Memory B cell (primary cell): ENCODE measurements at regions not wholly inside any gene's neighbourhood (a gene's known extent, or its start where the extent isn't known, plus 50 kb on each side); places are given as distances from the start of the nearest gene placed in this dataset.

ENCODE experiments used
- ATAC-seq: fragments of 150-1000 bp; cut with Tn5 transposase; 2 replicates; pipeline ENCODE4 v1.10.0; 2021; ENCODE audit warnings: low read depth, mild to moderate bottlenecking, moderate library complexity
- DNase-seq, 2 donors: peaks; one replicate each; pipeline ENCODE4 v3.0.0; 2022; ENCODE audit warnings: low spot score in 2 of 2
- H3K27ac Mint-ChIP-seq: one replicate; pipeline ENCODE4 v1.8.0; 2022; ENCODE audit warnings: mild to moderate bottlenecking, moderate library complexity, mixed read lengths
- H3K27me3 Mint-ChIP-seq: one replicate; pipeline ENCODE4 v1.8.0; 2022; ENCODE audit warnings: mixed read lengths
- H3K36me3 Mint-ChIP-seq: one replicate; pipeline ENCODE4 v1.8.0; 2022; ENCODE audit warnings: mild to moderate bottlenecking, mixed read lengths
- H3K4me1 Mint-ChIP-seq: one replicate; pipeline ENCODE4 v1.8.0; 2022; ENCODE audit warnings: mixed read lengths
- H3K4me3 Mint-ChIP-seq: one replicate; pipeline ENCODE4 v1.8.0; 2022; ENCODE audit warnings: mild to moderate bottlenecking, moderate library complexity, mixed read lengths
- H3K9me3 Mint-ChIP-seq: one replicate; pipeline ENCODE4 v1.8.0; 2022; ENCODE audit warnings: mixed read lengths

DNA sequence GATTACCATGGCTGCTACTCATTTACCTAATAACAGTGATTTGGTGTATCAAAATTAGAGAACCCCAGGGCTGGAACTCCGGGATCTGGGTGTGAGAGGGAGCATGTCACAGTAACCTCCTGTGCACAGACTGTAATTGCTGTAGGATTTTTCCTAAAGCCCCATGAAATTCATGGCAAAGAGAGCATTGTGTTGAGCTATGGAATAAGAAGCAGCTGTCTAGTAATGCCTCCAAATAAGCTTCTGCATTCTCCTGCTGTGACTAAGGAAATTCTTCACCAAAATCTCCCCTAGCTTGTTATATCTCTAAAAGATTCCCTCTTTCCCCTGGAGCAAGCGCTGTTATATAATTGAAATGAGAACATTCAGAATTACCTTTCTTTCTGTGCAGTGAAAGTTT, 158.1 kb upstream of the SPATS2L start:
- H3K27me3 Mint-ChIP-seq = no peaks in the 10 kb centered on the region
- H3K9me3 Mint-ChIP-seq = peaks cover 18% of the 10 kb centered on the region
- H3K36me3 Mint-ChIP-seq = no peaks in the 10 kb centered on the region
- DNase-seq = no peak
- no peaks in the 10 kb centered on the region for H3K4me1 Mint-ChIP-seq
- H3K27ac Mint-ChIP-seq = no peak overlapping the region
- H3K4me3 Mint-ChIP-seq = no peak overlapping the region
- ATAC-seq = no peak

DNA sequence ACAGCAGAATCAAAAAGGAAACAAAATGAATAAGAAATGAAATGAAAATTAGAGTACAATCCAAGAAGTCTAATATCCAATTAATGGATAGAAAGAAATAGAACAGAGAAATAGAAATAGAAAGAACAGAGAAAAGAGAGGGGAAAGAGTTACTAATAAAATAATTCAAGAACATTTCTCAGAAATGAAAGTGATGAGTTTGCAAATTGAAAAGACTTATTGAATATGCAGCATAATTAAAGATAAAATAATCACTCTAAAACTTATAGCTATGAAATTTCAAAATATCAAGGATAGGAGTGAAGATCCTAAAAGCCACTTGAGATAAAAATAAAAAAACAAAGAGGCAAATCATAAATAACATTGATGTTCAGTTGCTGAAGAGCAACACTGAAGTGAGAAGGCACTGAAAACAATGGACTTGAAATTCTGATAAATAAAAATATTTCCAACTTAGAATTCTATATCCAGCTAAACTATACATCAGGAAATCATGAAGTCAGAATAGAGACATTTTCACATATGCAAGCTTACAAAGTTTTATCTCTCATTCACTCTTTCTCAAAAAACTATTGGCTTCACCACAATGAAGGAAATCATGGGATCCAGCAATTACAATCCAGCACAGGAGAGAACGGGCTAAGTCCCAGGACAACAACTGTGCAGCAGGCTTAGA, 155.9 kb upstream of the SPATS2L start:
- H3K27ac Mint-ChIP-seq = no peak overlapping the region
- no peaks in the 10 kb centered on the region for H3K4me1 Mint-ChIP-seq
- H3K36me3 Mint-ChIP-seq = no peaks in the 10 kb centered on the region

DNA sequence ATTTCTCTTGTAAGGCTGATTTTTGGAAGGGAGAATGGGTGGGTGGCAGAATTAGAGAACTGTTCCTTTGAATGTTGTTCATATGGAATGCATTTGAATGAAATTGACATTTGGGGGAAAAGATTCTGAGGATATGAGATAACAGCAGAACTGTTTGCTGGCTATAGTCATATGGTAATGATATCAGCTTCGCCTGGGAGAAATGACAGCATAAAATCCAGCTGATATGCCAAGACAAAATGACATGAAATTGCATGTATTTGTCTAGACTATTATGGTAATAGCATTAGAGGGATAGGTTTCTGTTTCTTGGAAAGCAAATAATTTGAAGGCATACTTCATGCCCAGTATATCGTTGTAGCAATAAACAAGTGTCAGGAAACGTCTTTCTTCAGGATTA, 150.8 kb upstream of the SPATS2L start:
- H3K27ac Mint-ChIP-seq = no peak overlapping the region
- peaks cover 10% of the 10 kb centered on the region for H3K9me3 Mint-ChIP-seq
- no peaks in the 10 kb centered on the region for H3K27me3 Mint-ChIP-seq
- ATAC-seq = no peak
- H3K4me1 Mint-ChIP-seq = no peaks in the 10 kb centered on the region
- H3K36me3 Mint-ChIP-seq = no peaks in the 10 kb centered on the region
- no peak for DNase-seq
- no peak overlapping the region for H3K4me3 Mint-ChIP-seq

More for the DNA sequence above, 155.9 kb upstream of the SPATS2L start:
- DNase-seq (no peak), ATAC-seq (no peak)
- Mint-ChIP-seq H3K4me3 (no peak overlapping the region), H3K9me3 (peaks cover 15% of the 10 kb centered on the region), H3K27me3 (no peaks in the 10 kb centered on the region)

DNA sequence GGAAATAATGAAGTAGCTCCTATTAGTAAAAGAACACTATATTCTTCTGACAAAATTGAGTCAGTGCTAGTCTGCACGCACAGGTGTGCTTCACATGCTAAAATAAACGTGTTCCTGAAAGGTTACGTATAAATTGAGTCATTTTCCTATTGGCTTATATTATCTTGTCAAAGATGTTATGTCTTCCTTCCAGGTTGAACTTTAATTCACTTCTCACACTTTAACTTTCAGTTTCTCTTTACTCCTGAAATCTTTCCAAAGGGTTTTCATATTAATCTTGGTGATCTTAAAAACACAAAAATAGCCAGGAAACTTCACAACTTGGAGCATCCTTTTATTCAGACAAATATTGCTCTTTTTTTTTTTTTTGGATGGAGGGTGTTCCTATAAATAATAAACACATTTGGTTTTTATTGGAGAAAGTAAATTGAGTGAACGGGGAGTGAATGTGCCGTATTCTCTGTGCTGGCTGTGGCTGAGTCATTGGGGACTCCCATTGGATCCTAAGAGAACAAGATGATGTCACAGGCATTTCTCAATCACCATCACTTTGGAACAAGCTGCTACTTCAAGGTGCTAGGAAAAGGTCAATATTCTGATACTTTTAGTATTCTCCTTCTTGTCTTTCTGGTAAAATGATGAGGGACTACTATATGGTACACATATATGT, 150.2 kb upstream of the SPATS2L start:
- no peak overlapping the region for H3K4me3 Mint-ChIP-seq
- ATAC-seq (no peak), DNase-seq (no peak)
- peaks cover 8% of the 10 kb centered on the region for H3K9me3 Mint-ChIP-seq
- no peaks in the 10 kb centered on the region for H3K27me3 Mint-ChIP-seq
- H3K36me3 Mint-ChIP-seq = no peaks in the 10 kb centered on the region
- no peak overlapping the region for H3K27ac Mint-ChIP-seq
- H3K4me1 Mint-ChIP-seq = no peaks in the 10 kb centered on the region

DNA sequence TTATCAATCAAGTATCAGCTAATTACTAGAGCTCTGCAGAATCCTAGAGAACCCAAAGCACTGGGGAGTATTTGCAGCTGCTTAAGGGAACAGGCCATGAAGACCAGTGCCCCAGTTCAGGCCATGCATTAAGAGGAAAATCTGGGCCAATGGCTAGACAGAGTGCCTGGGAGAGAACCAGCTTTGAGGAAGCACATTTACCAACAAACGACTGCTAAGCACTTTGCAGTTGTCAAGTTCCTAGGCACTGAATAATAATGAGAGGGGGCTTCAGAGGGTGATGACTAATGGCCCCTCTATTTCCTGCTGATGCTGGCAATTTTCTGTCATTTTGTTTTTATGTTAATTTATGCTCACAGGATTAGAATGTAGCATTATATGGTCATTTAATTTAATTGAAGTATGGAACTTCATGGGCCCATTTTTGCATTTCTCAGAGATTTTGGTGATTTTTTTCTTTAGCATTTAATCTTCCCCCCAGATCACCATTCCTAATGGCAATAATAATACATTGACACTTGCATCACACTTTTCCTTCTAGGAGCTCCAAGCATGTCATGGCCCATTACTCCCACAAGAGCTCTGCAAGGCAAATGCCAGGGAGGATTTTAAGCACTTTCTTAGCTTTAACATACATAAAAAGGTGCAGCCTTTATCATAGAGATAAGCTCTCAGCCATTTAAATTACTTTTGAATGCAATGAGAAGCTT, 147.7 kb upstream of the SPATS2L start:
- no peaks in the 10 kb centered on the region for H3K36me3 Mint-ChIP-seq
- no peaks in the 10 kb centered on the region for H3K9me3 Mint-ChIP-seq
- no peak for DNase-seq
- no peaks in the 10 kb centered on the region for H3K27me3 Mint-ChIP-seq
- ATAC-seq = no peak
- H3K4me1 Mint-ChIP-seq = no peaks in the 10 kb centered on the region
- H3K27ac Mint-ChIP-seq = no peak overlapping the region
- no peak overlapping the region for H3K4me3 Mint-ChIP-seq

DNA sequence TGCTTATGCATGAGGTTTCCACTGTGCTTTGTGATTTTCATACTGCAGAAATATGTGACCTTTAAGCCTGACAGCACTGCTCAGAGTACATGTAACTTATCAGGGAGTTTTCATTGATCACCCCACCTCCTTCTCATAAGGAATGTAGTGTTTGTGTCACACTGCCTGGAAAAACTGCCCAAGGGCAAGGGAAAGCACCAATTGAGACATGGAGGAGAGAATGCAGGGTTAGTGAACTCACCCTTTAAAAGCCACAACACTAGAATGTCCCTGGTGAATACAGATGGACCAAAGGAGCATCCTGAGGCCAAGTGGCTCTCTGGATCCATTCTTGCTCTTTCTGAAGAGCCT, 147.2 kb upstream of the SPATS2L start:
- DNase-seq (no peak), ATAC-seq (no peak)
- Mint-ChIP-seq H3K27me3 (peaks cover 1% of the 10 kb centered on the region), H3K4me1 (no peaks in the 10 kb centered on the region), H3K36me3 (no peaks in the 10 kb centered on the region), H3K9me3 (no peaks in the 10 kb centered on the region), H3K4me3 (no peak overlapping the region), H3K27ac (no peak overlapping the region)

DNA sequence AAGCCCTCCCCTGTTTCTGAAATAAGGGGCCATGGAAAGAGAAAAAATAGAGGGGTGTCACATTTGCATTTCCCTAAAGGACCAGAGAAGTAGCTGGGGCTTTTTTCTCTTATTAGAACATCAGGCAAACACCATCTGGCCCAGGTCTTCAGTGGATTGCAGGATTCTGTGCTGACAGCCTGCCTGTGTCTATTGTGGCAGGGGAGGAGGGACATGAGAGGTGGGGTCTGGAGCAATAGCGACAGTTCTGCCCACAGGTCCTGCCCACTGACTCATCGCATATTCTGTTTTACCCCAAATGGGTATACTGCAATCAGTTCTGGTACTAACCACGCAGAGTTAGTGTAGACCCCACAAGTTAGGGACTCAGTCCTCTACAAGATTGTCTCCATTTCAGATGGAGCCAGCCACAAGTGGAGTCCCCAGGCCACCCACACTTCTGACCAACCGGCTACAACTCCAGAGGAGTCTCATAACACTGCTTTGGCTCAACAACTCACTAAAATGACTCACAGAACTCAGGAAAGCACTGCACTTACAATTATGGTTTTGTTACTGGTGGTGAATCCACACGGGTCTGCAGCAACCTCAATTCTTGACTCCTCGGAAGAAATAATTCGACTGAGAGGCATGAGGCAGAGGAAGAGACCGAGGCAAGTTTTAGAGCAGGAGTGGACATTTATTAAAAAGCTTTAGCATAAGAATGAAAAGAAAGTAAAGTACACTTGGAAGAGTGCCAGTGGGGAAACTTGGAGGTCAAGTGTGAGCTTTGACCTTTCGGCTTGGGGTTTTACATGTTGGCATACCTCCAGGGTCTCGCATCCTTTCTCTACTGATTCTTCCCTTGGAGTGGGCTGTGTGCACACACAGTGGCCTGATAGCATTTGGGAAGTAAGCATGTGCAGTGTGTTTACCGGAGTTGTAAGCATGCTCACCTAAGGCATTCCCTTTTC, 146.4 kb upstream of the SPATS2L start:
- no peak overlapping the region for H3K4me3 Mint-ChIP-seq
- H3K36me3 Mint-ChIP-seq = no peaks in the 10 kb centered on the region
- DNase-seq = no peak
- no peaks in the 10 kb centered on the region for H3K9me3 Mint-ChIP-seq
- H3K27me3 Mint-ChIP-seq = peaks cover 1% of the 10 kb centered on the region
- no peak for ATAC-seq
- no peaks in the 10 kb centered on the region for H3K4me1 Mint-ChIP-seq
- no peak overlapping the region for H3K27ac Mint-ChIP-seq

DNA sequence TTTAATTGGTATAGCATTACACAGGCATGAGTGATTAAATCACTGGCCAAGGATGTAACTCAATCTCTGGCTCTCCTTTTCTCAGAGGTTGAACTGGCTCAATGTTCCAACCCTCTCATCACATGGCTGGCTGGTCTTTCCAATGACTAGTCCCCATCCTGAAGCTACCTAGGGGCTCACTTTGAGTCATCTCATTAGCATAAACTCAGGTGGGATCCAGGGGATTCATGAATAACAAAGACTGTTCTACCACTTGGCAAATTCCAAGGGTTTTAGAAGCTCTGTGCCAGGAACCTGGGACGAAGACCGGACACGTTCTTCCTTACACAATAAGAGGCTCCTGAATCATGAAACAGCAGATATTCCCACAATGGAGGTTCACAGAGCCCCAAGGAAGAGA, 145.0 kb upstream of the SPATS2L start:
- H3K27me3 Mint-ChIP-seq = peaks cover 1% of the 10 kb centered on the region
- no peak overlapping the region for H3K4me3 Mint-ChIP-seq
- H3K4me1 Mint-ChIP-seq = no peaks in the 10 kb centered on the region
- no peaks in the 10 kb centered on the region for H3K9me3 Mint-ChIP-seq
- ATAC-seq = no peak
- no peak overlapping the region for H3K27ac Mint-ChIP-seq
- H3K36me3 Mint-ChIP-seq = no peaks in the 10 kb centered on the region
- no peak for DNase-seq

DNA sequence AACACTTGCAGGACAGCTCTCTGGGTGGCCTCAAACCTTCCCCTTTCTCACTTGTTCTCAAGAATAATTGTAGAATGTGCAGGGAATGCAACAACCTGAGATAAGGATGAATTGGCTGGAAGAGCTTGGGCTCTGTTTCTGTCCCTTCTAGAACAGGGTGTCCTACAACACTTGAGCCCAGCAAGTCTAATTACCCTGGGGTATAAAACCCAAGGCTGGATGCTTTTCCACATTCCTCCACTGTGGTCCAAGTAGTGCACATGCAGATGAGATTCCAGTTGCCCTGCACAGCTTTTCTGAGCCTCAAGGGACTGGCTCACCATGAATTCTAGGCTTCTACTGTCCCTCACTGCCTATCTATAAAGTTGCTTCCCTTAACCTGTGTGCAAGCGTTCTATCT, 140.8 kb upstream of the SPATS2L start:
- H3K36me3 Mint-ChIP-seq = no peaks in the 10 kb centered on the region
- peaks cover 1% of the 10 kb centered on the region for H3K9me3 Mint-ChIP-seq
- H3K27ac Mint-ChIP-seq = no peak overlapping the region
- peaks cover 2% of the 10 kb centered on the region for H3K27me3 Mint-ChIP-seq
- no peak for ATAC-seq
- H3K4me1 Mint-ChIP-seq = no peaks in the 10 kb centered on the region
- no peak overlapping the region for H3K4me3 Mint-ChIP-seq
- DNase-seq = no peak

DNA sequence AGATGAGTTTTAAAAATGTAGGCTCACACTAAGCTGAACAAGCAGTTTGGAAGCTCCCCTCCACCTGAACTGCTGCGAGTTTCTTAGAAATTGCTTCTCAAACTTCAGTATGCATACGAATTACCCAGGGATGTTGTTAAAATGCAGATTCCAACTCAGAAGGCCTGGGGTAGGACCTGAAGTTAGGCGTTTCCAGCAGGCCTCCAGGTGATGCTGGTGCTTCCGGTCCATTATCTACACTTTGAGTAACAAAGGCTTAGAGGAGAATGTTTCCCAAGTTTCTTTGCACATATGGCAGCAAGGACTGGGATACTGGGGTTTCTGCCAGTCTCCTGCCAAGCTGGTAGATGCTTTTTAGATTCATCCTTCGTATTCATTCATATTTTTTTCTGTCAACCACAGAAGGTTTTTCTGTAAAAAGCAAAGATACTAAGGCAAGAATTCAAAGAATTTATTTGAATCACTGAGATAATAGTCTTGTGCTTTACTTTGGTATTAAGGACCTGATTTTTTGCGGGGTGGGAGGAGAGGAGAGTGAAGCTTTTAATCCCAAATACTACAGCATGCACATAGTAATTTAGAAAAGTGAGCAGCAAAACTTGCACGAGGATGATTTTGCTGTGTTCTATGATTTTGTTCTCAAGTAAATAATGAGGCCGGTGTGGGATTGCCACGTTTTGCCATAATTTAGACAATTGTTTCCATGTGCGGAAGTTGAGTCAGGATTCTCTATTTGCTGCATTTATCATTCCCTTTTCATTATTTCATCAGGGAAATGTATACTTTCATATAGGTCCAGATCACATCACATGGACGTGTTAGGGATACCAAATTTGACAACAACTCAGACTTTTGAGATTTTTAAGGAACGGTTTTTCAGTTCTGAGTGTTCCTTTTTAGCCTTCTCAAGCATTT, 137.6 kb upstream of the SPATS2L start:
- no peak for DNase-seq
- Mint-ChIP-seq H3K36me3 (no peaks in the 10 kb centered on the region), H3K4me1 (no peaks in the 10 kb centered on the region)

DNA sequence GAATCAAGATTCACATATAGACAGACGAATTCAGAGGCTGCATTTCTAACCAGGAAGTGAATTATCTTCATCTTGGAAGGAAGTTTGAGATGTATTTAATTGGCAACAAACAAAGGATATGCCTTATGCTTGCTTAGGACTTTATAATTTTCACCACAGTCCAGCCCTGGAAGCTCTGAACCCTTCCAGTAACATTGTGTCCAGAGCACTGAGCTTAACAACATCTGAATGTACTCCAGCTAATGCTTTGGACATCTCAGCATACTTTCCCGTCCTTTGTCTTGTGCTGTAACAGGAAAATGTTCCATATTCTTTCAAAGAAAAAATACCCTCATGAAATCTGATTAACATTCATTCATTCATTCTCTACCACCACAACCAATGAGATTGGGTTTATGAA, 136.3 kb upstream of the SPATS2L start:
- H3K36me3 Mint-ChIP-seq = no peaks in the 10 kb centered on the region
- no peak overlapping the region for H3K4me3 Mint-ChIP-seq
- DNase-seq (no peak), ATAC-seq (no peak)
- peaks cover 2% of the 10 kb centered on the region for H3K9me3 Mint-ChIP-seq
- peaks cover 1% of the 10 kb centered on the region for H3K27me3 Mint-ChIP-seq
- H3K27ac Mint-ChIP-seq = no peak overlapping the region
- no peaks in the 10 kb centered on the region for H3K4me1 Mint-ChIP-seq

More for the DNA sequence above, 137.6 kb upstream of the SPATS2L start:
- Mint-ChIP-seq H3K9me3 (peaks cover 2% of the 10 kb centered on the region), H3K27me3 (peaks cover 2% of the 10 kb centered on the region), H3K4me3 (no peak overlapping the region), H3K27ac (no peak overlapping the region)
- no peak for ATAC-seq

DNA sequence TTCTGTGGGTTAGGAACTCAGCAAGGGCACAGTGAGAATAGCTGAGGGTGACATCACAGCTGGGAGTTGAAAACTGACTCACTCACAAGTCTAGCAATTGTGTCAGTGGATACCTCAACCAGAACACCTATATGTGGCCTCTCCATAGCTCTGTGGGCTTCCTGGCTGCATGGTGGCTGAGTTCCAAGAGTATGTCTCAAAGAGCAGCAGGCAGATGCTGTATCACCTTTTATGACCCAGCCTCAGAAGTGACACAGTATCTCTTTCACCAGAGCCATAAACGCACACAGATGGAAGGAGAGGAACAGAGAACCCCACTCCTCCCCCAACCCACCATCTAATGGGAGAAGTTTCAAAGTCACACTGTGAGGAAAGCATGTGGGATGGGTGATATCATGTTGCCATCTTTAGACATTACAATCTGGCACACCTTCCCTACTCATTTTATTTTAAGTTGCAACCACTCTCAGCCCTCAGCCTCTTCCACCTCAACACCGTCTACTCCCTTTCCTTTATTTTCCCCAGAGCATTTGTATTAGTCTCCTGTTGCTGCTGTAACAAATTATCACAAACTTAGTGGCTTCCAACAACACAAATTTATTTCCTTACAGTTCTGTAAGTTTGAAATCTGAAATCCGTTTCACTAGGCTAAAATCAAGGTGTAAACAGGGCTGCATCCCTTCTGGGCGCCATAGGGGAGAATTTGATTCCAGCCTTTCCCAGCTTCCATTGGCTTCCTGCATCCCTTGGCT, 134.6 kb upstream of the SPATS2L start:
- no peak for ATAC-seq

More for the DNA sequence above, 134.6 kb upstream of the SPATS2L start:
- Mint-ChIP-seq H3K9me3 (peaks cover 2% of the 10 kb centered on the region), H3K27ac (no peak overlapping the region), H3K27me3 (peaks cover 1% of the 10 kb centered on the region), H3K4me1 (no peaks in the 10 kb centered on the region), H3K36me3 (no peaks in the 10 kb centered on the region), H3K4me3 (no peak overlapping the region)
- no peak for DNase-seq
